Lower leg skin (tissue), 3 donors: ENCODE measurements at regions not wholly inside any gene's neighbourhood (a gene's known extent, or its start where the extent isn't known, plus 50 kb on each side); places are given as distances from the start of the nearest gene placed in this dataset.

Source experiments
- CTCF ChIP-seq, 3 donors: fragments of 450-650 bp; IDR thresholded peaks; one replicate each; pipeline ENCODE4 v1.5.1; 2016; ENCODE audit warnings: antibody characterized with exemption in 3 of 3, mild to moderate bottlenecking in 3 of 3, moderate library complexity in 2 of 3
- POLR2A ChIP-seq, 2 donors: fragments of 450-650 bp; IDR thresholded peaks; one replicate each; pipeline ENCODE4 v1.6.1; 2016 to 2017; ENCODE audit warnings: antibody characterized with exemption in 2 of 2, mild to moderate bottlenecking in 1 of 2, moderate library complexity in 1 of 2

- no peak for TF ChIP-seq CTCF (IDR thresholded peaks at IDR 0.05)
- TF ChIP-seq POLR2A (IDR thresholded peaks at IDR 0.05) = no peak
Measured at GRCh38 chr7:10632712-10633111, 341.0 kb upstream of the PHF14 start.
